ENCODE measurements at regions not wholly inside any gene's neighbourhood (a gene's known extent, or its start where the extent isn't known, plus 50 kb on each side); places are given as distances from the start of the nearest gene placed in this dataset.

DNA sequence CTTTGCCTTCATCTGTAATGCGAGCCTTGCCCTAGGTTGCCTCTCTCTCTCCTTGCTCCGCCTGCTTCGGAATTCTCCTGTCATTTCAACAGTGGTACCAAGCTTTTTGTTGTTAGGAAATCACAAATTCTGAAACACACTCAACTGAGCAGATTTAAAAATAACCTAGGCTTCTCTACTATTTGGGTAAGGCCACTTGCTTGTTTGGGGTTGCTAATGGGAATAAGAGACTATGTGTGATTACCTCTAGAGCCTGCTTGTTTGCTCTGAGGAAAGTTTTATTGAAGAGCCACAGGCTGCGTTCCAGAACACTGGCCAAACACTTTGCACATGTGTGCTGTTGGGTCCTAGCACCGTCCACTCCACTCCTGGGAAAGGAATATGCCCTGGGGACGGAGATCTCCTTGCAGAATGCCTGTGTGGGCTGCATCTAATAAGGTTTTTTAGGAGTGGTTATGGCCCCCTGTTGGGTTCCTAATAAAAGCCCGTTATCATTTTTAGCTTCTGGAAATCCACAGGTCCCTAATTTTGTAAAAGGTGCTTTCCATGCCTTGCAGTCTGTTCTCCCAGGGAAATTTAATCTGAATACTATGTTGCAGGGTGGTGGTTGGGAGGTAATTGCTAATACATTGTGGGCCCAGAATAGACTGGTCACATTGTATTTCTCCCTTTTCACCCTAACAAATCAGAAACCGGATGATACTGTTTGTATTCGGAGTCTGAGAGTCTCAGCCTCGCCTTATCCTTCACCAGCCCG lies 68.7 kb upstream of the KLF6 start:
- TF ChIP-seq, protein P1, sequence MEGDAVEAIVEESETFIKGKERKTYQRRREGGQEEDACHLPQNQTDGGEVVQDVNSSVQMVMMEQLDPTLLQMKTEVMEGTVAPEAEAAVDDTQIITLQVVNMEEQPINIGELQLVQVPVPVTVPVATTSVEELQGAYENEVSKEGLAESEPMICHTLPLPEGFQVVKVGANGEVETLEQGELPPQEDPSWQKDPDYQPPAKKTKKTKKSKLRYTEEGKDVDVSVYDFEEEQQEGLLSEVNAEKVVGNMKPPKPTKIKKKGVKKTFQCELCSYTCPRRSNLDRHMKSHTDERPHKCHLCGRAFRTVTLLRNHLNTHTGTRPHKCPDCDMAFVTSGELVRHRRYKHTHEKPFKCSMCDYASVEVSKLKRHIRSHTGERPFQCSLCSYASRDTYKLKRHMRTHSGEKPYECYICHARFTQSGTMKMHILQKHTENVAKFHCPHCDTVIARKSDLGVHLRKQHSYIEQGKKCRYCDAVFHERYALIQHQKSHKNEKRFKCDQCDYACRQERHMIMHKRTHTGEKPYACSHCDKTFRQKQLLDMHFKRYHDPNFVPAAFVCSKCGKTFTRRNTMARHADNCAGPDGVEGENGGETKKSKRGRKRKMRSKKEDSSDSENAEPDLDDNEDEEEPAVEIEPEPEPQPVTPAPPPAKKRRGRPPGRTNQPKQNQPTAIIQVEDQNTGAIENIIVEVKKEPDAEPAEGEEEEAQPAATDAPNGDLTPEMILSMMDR (IDR thresholded peaks at IDR 0.05) = no peak
- TF ChIP-seq POLR2AphosphoS5 (IDR thresholded peaks at IDR 0.05) (no peak), POLR2A (IDR thresholded peaks at IDR 0.05) (no peak)
